ENCODE measurements at regions not wholly inside any gene's neighbourhood (a gene's known extent, or its start where the extent isn't known, plus 50 kb on each side); places are given as distances from the start of the nearest gene placed in this dataset.

GRCh38 chr10:10363217-10363616 lies 654.5 kb upstream of the CELF2 start:
- Histone ChIP-seq H3K36me3 (no peaks in the 10 kb centered on the region), H3K4me3 (ENCODE audit: low read depth, low read length) (no peak overlapping the region), H3K9me3 (no peaks in the 10 kb centered on the region), H3K27me3 (no peaks in the 10 kb centered on the region), H3K4me1 (no peaks in the 10 kb centered on the region)
- TF ChIP-seq CTCF (IDR thresholded peaks at IDR 0.05; ENCODE audit: low read depth, low read length): no peak
- no peak for DNase-seq

GRCh38 chr10:10364902-10365301 lies 652.8 kb upstream of the CELF2 start:
- TF ChIP-seq CTCF (IDR thresholded peaks at IDR 0.05; ENCODE audit: low read depth, low read length): no peak
- DNase-seq: no peak
- no peak overlapping the region for H3K4me3 ChIP-seq (ENCODE audit: low read depth, low read length)
- no peaks in the 10 kb centered on the region for H3K36me3 ChIP-seq
- H3K9me3 ChIP-seq: no peaks in the 10 kb centered on the region
- H3K27me3 ChIP-seq: no peaks in the 10 kb centered on the region
- H3K4me1 ChIP-seq: no peaks in the 10 kb centered on the region

GRCh38 chr10:10365676-10366075 lies 652.0 kb upstream of the CELF2 start:
- no peak for TF ChIP-seq CTCF (IDR thresholded peaks at IDR 0.05; ENCODE audit: low read depth, low read length)
- Histone ChIP-seq H3K36me3 (no peaks in the 10 kb centered on the region), H3K4me3 (ENCODE audit: low read depth, low read length) (no peak overlapping the region), H3K9me3 (no peaks in the 10 kb centered on the region), H3K27me3 (no peaks in the 10 kb centered on the region), H3K4me1 (no peaks in the 10 kb centered on the region)
- DNase-seq: no peak

GRCh38 chr10:10366836-10367235 lies 650.8 kb upstream of the CELF2 start:
- DNase-seq: no peak
- Histone ChIP-seq H3K36me3 (no peaks in the 10 kb centered on the region), H3K9me3 (no peaks in the 10 kb centered on the region), H3K4me3 (ENCODE audit: low read depth, low read length) (no peak overlapping the region), H3K27me3 (no peaks in the 10 kb centered on the region), H3K4me1 (no peaks in the 10 kb centered on the region)
- TF ChIP-seq CTCF (IDR thresholded peaks at IDR 0.05; ENCODE audit: low read depth, low read length): no peak

GRCh38 chr10:10367264-10367663 lies 650.4 kb upstream of the CELF2 start:
- TF ChIP-seq CTCF (IDR thresholded peaks at IDR 0.05; ENCODE audit: low read depth, low read length): no peak
- Histone ChIP-seq H3K4me3 (ENCODE audit: low read depth, low read length) (no peak overlapping the region), H3K27me3 (no peaks in the 10 kb centered on the region), H3K4me1 (no peaks in the 10 kb centered on the region), H3K9me3 (no peaks in the 10 kb centered on the region), H3K36me3 (no peaks in the 10 kb centered on the region)
- no peak for DNase-seq

- Histone ChIP-seq H3K27me3 (no peaks in the 10 kb centered on the region), H3K36me3 (no peaks in the 10 kb centered on the region), H3K4me1 (no peaks in the 10 kb centered on the region), H3K9me3 (no peaks in the 10 kb centered on the region), H3K4me3 (ENCODE audit: low read depth, low read length) (no peak overlapping the region)
- no peak for TF ChIP-seq CTCF (IDR thresholded peaks at IDR 0.05; ENCODE audit: low read depth, low read length)
- DNase-seq: no peak
Measured at GRCh38 chr10:10368951-10369576, 648.6 kb upstream of the CELF2 start.
